CD14-positive monocyte (primary cell): ENCODE measurements at regions not wholly inside any gene's neighbourhood (a gene's known extent, or its start where the extent isn't known, plus 50 kb on each side); places are given as distances from the start of the nearest gene placed in this dataset.

Experiments
- DNase-seq, 3 donors: peaks; one replicate each; pipeline ENCODE4 v3.0.0-alpha.2; 2011 to 2022
- H2AFZ ChIP-seq: 2 replicates; pipeline ENCODE4 v1.6.0; 2012; ENCODE audit warnings: mild to moderate bottlenecking, low read depth, low read length, inconsistent platforms; ENCODE audit not compliant: insufficient read depth, poor library complexity, severe bottlenecking
- H3K27ac ChIP-seq, 2 donors: 1 replicate in 1 of 2; 2 replicates in 1 of 2; pipeline ENCODE4 v1.5.1; 2012 to 2013; ENCODE audit warnings: low read length in 2 of 2, control low read depth in 1 of 2, inconsistent platforms in 1 of 2, low read depth in 1 of 2, mild to moderate bottlenecking in 1 of 2
- H3K27me3 ChIP-seq, 2 donors: one replicate each; pipeline versions ENCODE4 v1.6.0 to v1.6.1; 2011 to 2013; ENCODE audit warnings: low read length in 2 of 2; ENCODE audit not compliant: control insufficient read depth in 2 of 2, insufficient read depth in 2 of 2
- H3K36me3 ChIP-seq, 2 donors: replicated peaks in 1 of 2; 1 replicate in 1 of 2; 2 replicates in 1 of 2; pipeline versions ENCODE4 v1.5.1 to v1.6.1; 2012 to 2013; ENCODE audit warnings: low read length in 2 of 2, control low read depth in 1 of 2, inconsistent platforms in 1 of 2, mild to moderate bottlenecking in 1 of 2; ENCODE audit not compliant: insufficient read depth in 2 of 2, control insufficient read depth in 1 of 2
- H3K4me1 ChIP-seq, 2 donors: 1 replicate in 1 of 2; 2 replicates in 1 of 2; pipeline versions ENCODE4 v1.5.1 to v1.6.1; 2012 to 2013; ENCODE audit warnings: low read length in 2 of 2, control low read depth in 1 of 2, inconsistent platforms in 1 of 2, mild to moderate bottlenecking in 1 of 2, moderate library complexity in 1 of 2; ENCODE audit not compliant: insufficient read depth in 2 of 2, control insufficient read depth in 1 of 2
- H3K4me2 ChIP-seq: replicated peaks from 2 replicates; pipeline ENCODE3; 2012; ENCODE audit warnings: low read length, moderate library complexity, mild to moderate bottlenecking; ENCODE audit not compliant: poor library complexity, severe bottlenecking; ENCODE audit errors: extremely low read depth
- H3K4me3 ChIP-seq, 3 experiments: fragments of 200-600 bp in 1 of 3; sonication (generic) in 1 of 3; replicated peaks in 1 of 3; 1 replicate in 2 of 3; 2 replicates in 1 of 3; pipeline ENCODE4 v1.5.1; 2011 to 2013; ENCODE audit warnings: low read length in 3 of 3, mild to moderate bottlenecking in 3 of 3, control low read depth in 2 of 3, low read depth in 2 of 3, inconsistent platforms in 1 of 3, moderate library complexity in 1 of 3
- H3K79me2 ChIP-seq: 2 replicates; pipeline ENCODE4 v1.6.0; 2012; ENCODE audit warnings: mild to moderate bottlenecking, control low read depth, inconsistent platforms, low read length, moderate library complexity; ENCODE audit not compliant: insufficient read depth
- H3K9ac ChIP-seq: 2 replicates; pipeline ENCODE4 v1.6.0; 2017; ENCODE audit warnings: low read length, mild to moderate bottlenecking; ENCODE audit not compliant: insufficient read depth, poor library complexity, severe bottlenecking
- H3K9me3 ChIP-seq, 2 donors: replicated peaks in 1 of 2; 1 replicate in 1 of 2; 2 replicates in 1 of 2; pipeline versions ENCODE4 v1.5.1 to v1.6.1; 2012 to 2013; ENCODE audit warnings: low read length in 2 of 2, control low read depth in 1 of 2; ENCODE audit not compliant: control insufficient read depth in 1 of 2, insufficient read depth in 1 of 2
- H4K20me1 ChIP-seq: 2 replicates; pipeline ENCODE4 v1.6.0; 2012; ENCODE audit warnings: mild to moderate bottlenecking, low read length, control low read depth, moderate library complexity; ENCODE audit not compliant: insufficient read depth
- H3K27ac Mint-ChIP-seq, 7 donors: one replicate each; pipeline ENCODE4 v1.8.0; 2020; ENCODE audit warnings: mild to moderate bottlenecking in 7 of 7, mixed read lengths in 7 of 7, moderate library complexity in 6 of 7, inconsistent platforms in 2 of 7
- H3K27me3 Mint-ChIP-seq, 3 donors: one replicate each; pipeline ENCODE4 v1.8.0; 2021 to 2022; ENCODE audit warnings: low read depth in 3 of 3, mild to moderate bottlenecking in 3 of 3, mixed read lengths in 3 of 3, moderate library complexity in 3 of 3, inconsistent platforms in 1 of 3
- H3K36me3 Mint-ChIP-seq, 2 donors: one replicate each; pipeline ENCODE4 v1.8.0; 2020; ENCODE audit warnings: mixed read lengths in 2 of 2, inconsistent platforms in 1 of 2, mild to moderate bottlenecking in 1 of 2
- H3K4me1 Mint-ChIP-seq: one replicate; pipeline ENCODE4 v1.8.0; 2020; ENCODE audit warnings: mild to moderate bottlenecking, mixed read lengths
- H3K4me3 Mint-ChIP-seq, 2 donors: one replicate each; pipeline ENCODE4 v1.8.0; 2020; ENCODE audit warnings: mild to moderate bottlenecking in 2 of 2, mixed read lengths in 2 of 2, moderate library complexity in 1 of 2
- H3K9me3 Mint-ChIP-seq, 7 donors: one replicate each; pipeline ENCODE4 v1.8.0; 2020 to 2022; ENCODE audit warnings: mixed read lengths in 7 of 7, mild to moderate bottlenecking in 6 of 7, moderate library complexity in 6 of 7, inconsistent platforms in 2 of 7
- CTCF ChIP-seq: fragments of 200-600 bp; IDR thresholded peaks from one replicate; pipeline ENCODE4 v1.8.0; 2022; ENCODE audit warnings: antibody characterized with exemption, mild to moderate bottlenecking
- WGBS: methylation state at CpG from one replicate; pipeline ENCODE4 v1.1.5; 2013; ENCODE audit warnings: missing lambda C conversion rate; ENCODE audit not compliant: insufficient coverage; 5-methylcytosine and 5-hydroxymethylcytosine counted together
- intact Hi-C, 2 donors: fragments of 100-400 bp; cut with micrococcal nuclease; formaldehyde crosslinking; loops; one replicate each; pipeline versions ENCODE4 v1.15.0 to v1.15.1; 2023

- no peak overlapping the region for H3K9ac ChIP-seq
- no peak overlapping the region for H3K27ac ChIP-seq
- H2AFZ ChIP-seq = no peak overlapping the region
- no peaks in the 10 kb centered on the region for H3K27me3 ChIP-seq
- WGBS = no CpG with 5 or more reads among the region's 3 CpGs
- no peak overlapping the region for H3K4me2 ChIP-seq
- Mint-ChIP-seq H3K4me1 (no peaks in the 10 kb centered on the region), H3K36me3 (no peaks in the 10 kb centered on the region), H3K27ac (no peak overlapping the region), H3K9me3 (peaks cover 0 to 3% (median under 1%) of the 10 kb centered on the region in 7 donors), H3K27me3 (peaks cover 1 to 6% (median 1%) of the 10 kb centered on the region in 3 donors), H3K4me3 (no peak overlapping the region)
- H3K79me2 ChIP-seq = no peaks in the 10 kb centered on the region
- H3K9me3 ChIP-seq = no peaks in the 10 kb centered on the region
- no peaks in the 10 kb centered on the region for H3K4me1 ChIP-seq
- intact Hi-C loops = no loop called here
- no peaks in the 10 kb centered on the region for H3K36me3 ChIP-seq
- H3K4me3 ChIP-seq = no peak overlapping the region
- DNase-seq = no peak
- TF ChIP-seq CTCF = no peak
- no peaks in the 10 kb centered on the region for H4K20me1 ChIP-seq
Observed at GRCh38 chr7:96563409-96563808, 146.2 kb downstream of the SEM1 start.

GRCh38 chr7:96562966-96563365 lies 146.7 kb downstream of the SEM1 start:
- Histone ChIP-seq H3K9ac (no peak overlapping the region), H3K36me3 (no peaks in the 10 kb centered on the region), H3K4me1 (no peaks in the 10 kb centered on the region), H3K27me3 (no peaks in the 10 kb centered on the region), H3K79me2 (no peaks in the 10 kb centered on the region), H4K20me1 (no peaks in the 10 kb centered on the region), H3K4me3 (no peak overlapping the region), H3K4me2 (no peak overlapping the region), H2AFZ (no peak overlapping the region), H3K9me3 (no peaks in the 10 kb centered on the region), H3K27ac (no peak overlapping the region)
- Mint-ChIP-seq H3K36me3 (no peaks in the 10 kb centered on the region), H3K27ac (no peak overlapping the region), H3K27me3 (peaks cover 1 to 6% (median 1%) of the 10 kb centered on the region in 3 donors), H3K4me1 (no peaks in the 10 kb centered on the region), H3K4me3 (no peak overlapping the region), H3K9me3 (peaks cover 0 to 7% (median 2%) of the 10 kb centered on the region in 7 donors)
- DNase-seq = no peak
- no peak for TF ChIP-seq CTCF
- intact Hi-C loops = no loop called here
